ENCODE measurements at regions not wholly inside any gene's neighbourhood (a gene's known extent, or its start where the extent isn't known, plus 50 kb on each side); places are given as distances from the start of the nearest gene placed in this dataset.

GRCh38 chr11:80943226-80943625, 1502.4 kb upstream of the TENM4 start:
- no peak overlapping the region for H2BK120ac ChIP-seq (ENCODE audit: low read depth, low read length)
- H3K27me3 ChIP-seq (ENCODE audit: control insufficient read depth, insufficient read depth, low read length), result no peaks in the 10 kb centered on the region
- no peaks in the 10 kb centered on the region for H4K20me1 ChIP-seq (ENCODE audit: insufficient read depth, low read length)
- H4K5ac ChIP-seq (ENCODE audit: low read depth, low read length), result no peak overlapping the region
- no peak overlapping the region for H2AFZ ChIP-seq (replicated peaks; ENCODE audit: low read length, poor library complexity)
- H3K9me1 ChIP-seq (ENCODE audit: insufficient read depth, low read length), result no peaks in the 10 kb centered on the region
- H2BK15ac ChIP-seq (ENCODE audit: low read depth, low read length), result no peak overlapping the region
- H4K8ac ChIP-seq (ENCODE audit: low read depth in 2 of 2, low read length in 2 of 2), result no peak overlapping the region
- H2BK5ac ChIP-seq (ENCODE audit: low read depth, low read length, poor library complexity, severe bottlenecking), result no peak overlapping the region
- in situ Hi-C loops (cut with MboI; ENCODE audit: low sequenced_read_pairs), result no loop called here
- no peak overlapping the region for H2BK20ac ChIP-seq (ENCODE audit: low read depth, low read length)
- H2AK9ac ChIP-seq (replicated peaks; ENCODE audit: low read depth, low read length, poor library complexity), result no peak overlapping the region
- ATAC-seq (ENCODE audit: low read depth) (no peak), DNase-seq (no peak)
- H3K4ac ChIP-seq (ENCODE audit: low read depth, low read length), result no peak overlapping the region
- H3K23ac ChIP-seq (ENCODE audit: low read depth, low read length), result no peak overlapping the region
- H3K4me1 ChIP-seq (ENCODE audit: control insufficient read depth, insufficient read depth, low read length), result no peaks in the 10 kb centered on the region
- intact Hi-C loops (cut with micrococcal nuclease), result no loop called here
- ChIA-PET POLR2A (ENCODE audit: unreplicated experiment) (no interaction called here), CTCF (no interaction called here)
- no peak overlapping the region for H3K18ac ChIP-seq (ENCODE audit: low read depth, low read length)
- H2AK5ac ChIP-seq (ENCODE audit: low read depth, low read length), result no peak overlapping the region
- no peak overlapping the region for H3K56ac ChIP-seq (ENCODE audit: extremely low read depth, insufficient read depth, low read length)
- no peaks in the 10 kb centered on the region for H3K9me3 ChIP-seq (ENCODE audit: control insufficient read depth, insufficient read depth, low read length)
- no TSS peak for BruUV-seq (replicated peaks)
- no peak overlapping the region for H4K91ac ChIP-seq (ENCODE audit: insufficient read depth, low read depth, low read length)
- TF ChIP-seq RAD21 (IDR thresholded peaks at IDR 0.05; ENCODE audit: low read length), result no peak
- TF ChIP-seq FOS (IDR thresholded peaks at IDR 0.05; ENCODE audit: low read depth, low read length), result no peak
- no peak overlapping the region for H3K14ac ChIP-seq (replicated peaks; ENCODE audit: low read depth, low read length)
- H3K79me1 ChIP-seq (ENCODE audit: low read depth in 1 of 2, low read length in 2 of 2), result no peaks in the 10 kb centered on the region
- no peak overlapping the region for H3K27ac ChIP-seq (ENCODE audit: insufficient read depth, low read length)
- dilution Hi-C loops (cut with HindIII; ENCODE audit: low sequenced_read_pairs, unreplicated experiment), result no loop called here
- H3K9ac ChIP-seq (ENCODE audit: low read depth, low read length), result no peak overlapping the region
- H3K36me3 ChIP-seq (ENCODE audit: control insufficient read depth, insufficient read depth, low read length), result no peaks in the 10 kb centered on the region
- H3K4me2 ChIP-seq (ENCODE audit: low read depth, low read length), result no peak overlapping the region
- no peak overlapping the region for H3K4me3 ChIP-seq (ENCODE audit: insufficient read depth, low read depth, low read length)
